B cell (primary cell): ENCODE measurements at regions not wholly inside any gene's neighbourhood (a gene's known extent, or its start where the extent isn't known, plus 50 kb on each side); places are given as distances from the start of the nearest gene placed in this dataset.

Experiments used
- ATAC-seq: fragments of 200-7000 bp; cut with Tn5 transposase; one replicate; pipeline ENCODE4 v1.10.0; 2021; ENCODE audit warnings: low read depth, mild to moderate bottlenecking, moderate number of reproducible peaks, moderate library complexity
- CTCF ChIA-PET: fragments of 350-600 bp; sonication (Branson Sonifier 250); formaldehyde crosslinking; loops from one replicate; lab custom pipeline; 2021; ENCODE audit warnings: antibody characterized with exemption, inconsistent platforms; lab: Charles Lee
- POLR2A ChIA-PET: fragments of 350-600 bp; sonication (Branson Sonifier 250); formaldehyde crosslinking; loops from one replicate; lab custom pipeline; 2021; ENCODE audit warnings: antibody characterized with exemption; lab: Charles Lee
- DNase-seq: peaks from one replicate; pipeline ENCODE4 v3.0.0; 2013
- H2AFZ ChIP-seq: 2 replicates; pipeline ENCODE4 v1.6.1; 2012; ENCODE audit warnings: mild to moderate bottlenecking, low read depth, low read length; ENCODE audit not compliant: insufficient read depth, poor library complexity, severe bottlenecking
- H3K27ac ChIP-seq, 2 donors: 1 replicate in 1 of 2; 2 replicates in 1 of 2; pipeline ENCODE4 v1.5.1; 2012 to 2013; ENCODE audit warnings: low read length in 2 of 2, mild to moderate bottlenecking in 2 of 2, moderate library complexity in 1 of 2
- H3K27me3 ChIP-seq, 4 experiments: fragments of 200-600 bp in 1 of 4; sonication (generic) in 1 of 4; replicated peaks in 1 of 4; 1 replicate in 2 of 4; 2 replicates in 2 of 4; pipeline versions ENCODE4 v1.6.1 to v1.7.0; 2013 to 2016; ENCODE audit warnings: low read length in 3 of 4, mild to moderate bottlenecking in 2 of 4, mixed read lengths in 1 of 4, moderate library complexity in 1 of 4; ENCODE audit not compliant: insufficient read depth in 4 of 4, control insufficient read depth in 3 of 4; ENCODE audit errors: control extremely low read depth in 1 of 4
- H3K36me3 ChIP-seq, 2 experiments: replicated peaks in 1 of 2; 1 replicate in 1 of 2; 2 replicates in 1 of 2; pipeline versions ENCODE4 v1.6.1 to v1.7.1; 2013; ENCODE audit warnings: low read length in 1 of 2; ENCODE audit not compliant: insufficient read depth in 2 of 2, control insufficient read depth in 1 of 2; ENCODE audit errors: control extremely low read depth in 1 of 2, extremely low read depth in 1 of 2
- H3K4me1 ChIP-seq, 2 donors: fragments of 200-600 bp in 1 of 2; sonication (generic) in 1 of 2; 1 replicate in 1 of 2; 2 replicates in 1 of 2; pipeline versions ENCODE4 v1.5.1 to v1.6.1; 2013 to 2017; ENCODE audit warnings: low read length in 2 of 2; ENCODE audit not compliant: control insufficient read depth in 2 of 2, insufficient read depth in 2 of 2
- H3K4me2 ChIP-seq: replicated peaks from 2 replicates; pipeline ENCODE3; 2012; ENCODE audit warnings: mild to moderate bottlenecking, low read depth, low read length; ENCODE audit not compliant: poor library complexity, severe bottlenecking
- H3K4me3 ChIP-seq, 5 experiments: fragments of 200-600 bp in 1 of 5; sonication (generic) in 1 of 5; 1 replicate in 3 of 5; 2 replicates in 2 of 5; pipeline versions ENCODE4 v1.5.1 to v1.7.0; 2011 to 2016; ENCODE audit warnings: low read length in 4 of 5, mild to moderate bottlenecking in 4 of 5, low read depth in 2 of 5, control low read depth in 1 of 5, moderate library complexity in 1 of 5; ENCODE audit not compliant: insufficient read depth in 1 of 5; ENCODE audit errors: control extremely low read depth in 1 of 5, extremely low read depth in 1 of 5
- H3K79me2 ChIP-seq: fragments of 200-600 bp; sonication (generic); one replicate; pipeline ENCODE4 v1.6.0; 2016; ENCODE audit warnings: low read length; ENCODE audit not compliant: control insufficient read depth, insufficient read depth
- H3K9ac ChIP-seq: fragments of 200-600 bp; sonication (generic); 2 replicates; pipeline ENCODE4 v1.6.1; 2017; ENCODE audit warnings: mild to moderate bottlenecking, low read length, moderate library complexity
- H3K9me3 ChIP-seq, 3 donors: one replicate each; pipeline versions ENCODE4 v1.6.1 to v1.7.1; 2013; ENCODE audit warnings: low read length in 2 of 3; ENCODE audit not compliant: control insufficient read depth in 2 of 3, insufficient read depth in 1 of 3; ENCODE audit errors: control extremely low read depth in 1 of 3
- H4K20me1 ChIP-seq: 2 replicates; pipeline ENCODE4 v1.6.0; 2012; ENCODE audit warnings: mild to moderate bottlenecking, low read length; ENCODE audit not compliant: insufficient read depth, control insufficient read depth, poor library complexity, severe bottlenecking
- H3K27ac Mint-ChIP-seq: one replicate; pipeline ENCODE4 v1.8.0; 2021; ENCODE audit warnings: mixed read lengths
- H3K27me3 Mint-ChIP-seq: one replicate; pipeline ENCODE4 v1.8.0; 2021; ENCODE audit warnings: mixed read lengths
- H3K4me1 Mint-ChIP-seq: one replicate; pipeline ENCODE4 v1.8.0; 2021; ENCODE audit warnings: mixed read lengths
- H3K4me3 Mint-ChIP-seq: one replicate; pipeline ENCODE4 v1.8.0; 2021; ENCODE audit warnings: mixed read lengths
- H3K9me3 Mint-ChIP-seq: one replicate; pipeline ENCODE4 v1.8.0; 2022; ENCODE audit warnings: mixed read lengths; ENCODE audit not compliant: insufficient read depth
- EZH2 ChIP-seq: IDR thresholded peaks from 2 replicates; pipeline ENCODE4 v1.6.1; 2012; ENCODE audit warnings: borderline replicate concordance, low read depth, mild to moderate bottlenecking, moderate library complexity, low read length; ENCODE audit not compliant: insufficient read depth, poor library complexity, severe bottlenecking
- WGBS: methylation state at CpG from one replicate; pipeline ENCODE4 v1.1.5; 2013; ENCODE audit warnings: missing lambda C conversion rate; ENCODE audit not compliant: insufficient coverage; 5-methylcytosine and 5-hydroxymethylcytosine counted together
- intact Hi-C: fragments of 100-400 bp; cut with micrococcal nuclease; formaldehyde crosslinking; loops from one replicate; pipeline ENCODE4 v1.10.0; 2022
- TF ChIP-seq, protein P1 (sequence below): fragments of 200-600 bp; IDR thresholded peaks from one replicate; pipeline ENCODE4 v1.8.0; 2022; ENCODE audit warnings: antibody characterized with exemption, mild to moderate bottlenecking

DNA sequence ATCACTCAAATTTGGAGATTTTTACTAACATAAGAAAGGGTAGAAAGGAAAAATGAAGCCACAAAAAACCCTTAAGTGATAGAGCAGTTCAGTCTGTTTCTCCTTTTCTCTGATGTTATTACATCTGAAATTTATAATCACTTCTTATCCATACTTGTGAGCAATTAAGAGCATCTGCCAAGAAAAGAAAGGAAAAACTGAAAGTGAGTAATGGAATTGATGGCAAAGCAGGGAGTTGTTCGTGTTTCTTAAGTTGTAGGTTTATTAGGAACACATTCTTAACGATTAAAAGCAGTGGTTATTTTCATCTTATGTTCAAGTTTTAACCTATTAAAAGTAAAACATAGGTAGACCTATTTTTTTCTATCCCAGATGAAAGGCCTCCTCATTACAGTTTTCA lies 277.7 kb downstream of the RND3 start:
- Histone ChIP-seq H4K20me1 (no peaks in the 10 kb centered on the region), H2AFZ (no peak overlapping the region), H3K4me1 (no peaks in the 10 kb centered on the region), H3K4me3 (no peak overlapping the region), H3K9ac (no peak overlapping the region), H3K36me3 (no peaks in the 10 kb centered on the region), H3K9me3 (no peaks in the 10 kb centered on the region), H3K79me2 (no peaks in the 10 kb centered on the region), H3K27me3 (no peaks in the 10 kb centered on the region), H3K4me2 (no peak overlapping the region), H3K27ac (no peak overlapping the region)
- H3K27ac Mint-ChIP-seq = no peak overlapping the region
- DNase-seq (no peak), ATAC-seq (no peak)
- no peak overlapping the region for H3K4me3 Mint-ChIP-seq
- H3K4me1 Mint-ChIP-seq = no peaks in the 10 kb centered on the region
- POLR2A ChIA-PET = no interaction called here
- H3K27me3 Mint-ChIP-seq = no peaks in the 10 kb centered on the region
- WGBS = no CpG with 5 or more reads among the region's 2 CpGs
- intact Hi-C loops = no loop called here
- CTCF ChIA-PET = no interaction called here
- TF ChIP-seq, protein P1, sequence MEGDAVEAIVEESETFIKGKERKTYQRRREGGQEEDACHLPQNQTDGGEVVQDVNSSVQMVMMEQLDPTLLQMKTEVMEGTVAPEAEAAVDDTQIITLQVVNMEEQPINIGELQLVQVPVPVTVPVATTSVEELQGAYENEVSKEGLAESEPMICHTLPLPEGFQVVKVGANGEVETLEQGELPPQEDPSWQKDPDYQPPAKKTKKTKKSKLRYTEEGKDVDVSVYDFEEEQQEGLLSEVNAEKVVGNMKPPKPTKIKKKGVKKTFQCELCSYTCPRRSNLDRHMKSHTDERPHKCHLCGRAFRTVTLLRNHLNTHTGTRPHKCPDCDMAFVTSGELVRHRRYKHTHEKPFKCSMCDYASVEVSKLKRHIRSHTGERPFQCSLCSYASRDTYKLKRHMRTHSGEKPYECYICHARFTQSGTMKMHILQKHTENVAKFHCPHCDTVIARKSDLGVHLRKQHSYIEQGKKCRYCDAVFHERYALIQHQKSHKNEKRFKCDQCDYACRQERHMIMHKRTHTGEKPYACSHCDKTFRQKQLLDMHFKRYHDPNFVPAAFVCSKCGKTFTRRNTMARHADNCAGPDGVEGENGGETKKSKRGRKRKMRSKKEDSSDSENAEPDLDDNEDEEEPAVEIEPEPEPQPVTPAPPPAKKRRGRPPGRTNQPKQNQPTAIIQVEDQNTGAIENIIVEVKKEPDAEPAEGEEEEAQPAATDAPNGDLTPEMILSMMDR = no peak
- TF ChIP-seq EZH2 = no peak
- H3K9me3 Mint-ChIP-seq = no peaks in the 10 kb centered on the region

DNA sequence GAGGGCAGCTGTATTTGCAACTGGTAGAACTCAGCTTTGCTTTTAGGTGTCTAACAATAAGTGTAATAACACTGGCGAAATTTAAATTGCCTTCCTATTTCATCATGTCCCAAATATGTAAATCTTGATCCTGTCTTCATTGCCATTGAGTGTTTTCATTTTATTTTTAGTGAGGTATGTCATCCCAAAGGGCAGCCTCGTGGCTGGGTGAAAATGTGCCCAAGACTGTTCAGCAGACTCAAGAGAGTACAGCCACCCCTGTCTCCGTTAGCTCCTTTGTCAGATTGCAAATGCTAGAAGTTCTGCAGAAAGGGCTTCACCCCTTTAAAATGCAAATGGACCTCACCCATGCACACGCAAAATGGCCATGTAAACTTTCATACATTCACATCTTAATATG lies 278.8 kb downstream of the RND3 start:
- Histone ChIP-seq H2AFZ (no peak overlapping the region), H3K9me3 (no peaks in the 10 kb centered on the region), H3K27ac (no peak overlapping the region), H4K20me1 (no peaks in the 10 kb centered on the region), H3K4me1 (no peaks in the 10 kb centered on the region), H3K27me3 (no peaks in the 10 kb centered on the region), H3K4me3 (no peak overlapping the region), H3K4me2 (no peak overlapping the region), H3K36me3 (no peaks in the 10 kb centered on the region), H3K9ac (no peak overlapping the region), H3K79me2 (no peaks in the 10 kb centered on the region)
- no peaks in the 10 kb centered on the region for H3K4me1 Mint-ChIP-seq
- WGBS = 57% methylated on average over 2 of the region's 4 CpGs
- CTCF ChIA-PET = no interaction called here
- no peak for DNase-seq
- no peaks in the 10 kb centered on the region for H3K9me3 Mint-ChIP-seq
- no peak overlapping the region for H3K4me3 Mint-ChIP-seq
- H3K27me3 Mint-ChIP-seq = no peaks in the 10 kb centered on the region
- ATAC-seq = no peak
- no peak overlapping the region for H3K27ac Mint-ChIP-seq
- POLR2A ChIA-PET = no interaction called here
- no peak for TF ChIP-seq EZH2
- TF ChIP-seq, protein P1 = no peak
- intact Hi-C loops = no loop called here
